RCC 7860 (cell line): ENCODE measurements at regions not wholly inside any gene's neighbourhood (a gene's known extent, or its start where the extent isn't known, plus 50 kb on each side); places are given as distances from the start of the nearest gene placed in this dataset.
"Not testable (repeated sequence)": the region's sequence is repeated elsewhere in the genome, so short reads cannot be mapped to it uniquely, and the experiment has no call there.

Experiments
- DNase-seq: peaks from one replicate; pipeline ENCODE4 v3.0.0-alpha.2; 2015; ENCODE audit warnings: low spot score
- FAIRE-seq: peaks from 2 replicates; lab custom pipeline; 2012; peaks lifted over from hg19 to GRCh38; lab: Jason Lieb, UNC

DNA sequence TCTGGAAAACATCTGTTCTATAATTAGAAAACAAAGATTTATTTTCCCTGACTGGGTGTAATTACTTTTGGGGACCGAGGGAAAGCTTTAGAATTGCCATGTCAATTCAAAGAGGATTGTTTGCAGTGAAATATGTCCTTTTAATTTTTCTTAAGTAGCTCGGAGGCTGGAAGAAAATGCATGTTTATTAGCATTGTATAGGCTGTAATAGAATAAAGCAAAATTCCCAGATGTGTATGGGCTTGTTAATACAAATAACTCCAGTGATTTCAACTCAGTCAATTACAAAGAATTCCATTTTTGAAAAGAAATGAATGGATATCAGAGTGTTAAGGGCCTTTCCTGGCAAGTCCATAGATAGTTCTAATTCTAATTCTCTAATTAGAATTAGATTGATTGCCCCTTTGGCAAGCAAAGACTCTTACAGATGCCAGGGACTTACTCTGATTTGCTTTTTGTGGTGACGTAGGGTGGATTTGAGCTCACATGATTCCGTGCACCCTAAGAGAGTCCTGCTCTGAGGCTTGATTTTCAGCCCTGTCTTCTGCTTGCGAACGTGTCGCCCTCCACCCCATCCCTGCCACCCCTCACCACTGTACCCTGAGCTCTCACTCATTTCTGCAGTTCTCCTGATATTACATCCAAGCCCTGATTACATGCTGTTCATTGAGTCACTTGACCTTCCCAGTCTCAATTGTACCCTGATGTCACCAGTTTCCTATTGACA is 70.0 kb upstream of the FAM20A start:
- DNase-seq = no peak
- FAIRE-seq = no peak

DNA sequence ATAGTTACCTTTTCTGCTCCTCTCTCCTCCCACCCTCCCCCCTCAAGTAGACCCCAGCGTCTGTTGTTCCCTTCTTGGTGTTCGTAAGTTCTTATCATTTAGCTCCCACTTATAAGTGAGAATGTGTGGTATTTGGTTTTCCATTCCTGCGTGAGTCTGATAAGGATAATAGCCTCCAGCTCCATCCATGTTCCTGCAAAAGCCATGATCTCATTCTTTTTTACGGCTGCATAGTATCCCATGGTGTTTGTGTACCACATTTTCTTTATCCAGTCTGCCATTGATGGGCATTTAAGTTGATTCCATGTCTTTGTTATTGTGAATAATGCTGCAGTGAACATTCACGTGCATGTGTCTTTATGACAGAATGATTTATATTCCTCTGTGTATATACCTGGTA is 65.3 kb upstream of the FAM20A start:
- FAIRE-seq, DNase-seq: not testable (repeated sequence)

DNA sequence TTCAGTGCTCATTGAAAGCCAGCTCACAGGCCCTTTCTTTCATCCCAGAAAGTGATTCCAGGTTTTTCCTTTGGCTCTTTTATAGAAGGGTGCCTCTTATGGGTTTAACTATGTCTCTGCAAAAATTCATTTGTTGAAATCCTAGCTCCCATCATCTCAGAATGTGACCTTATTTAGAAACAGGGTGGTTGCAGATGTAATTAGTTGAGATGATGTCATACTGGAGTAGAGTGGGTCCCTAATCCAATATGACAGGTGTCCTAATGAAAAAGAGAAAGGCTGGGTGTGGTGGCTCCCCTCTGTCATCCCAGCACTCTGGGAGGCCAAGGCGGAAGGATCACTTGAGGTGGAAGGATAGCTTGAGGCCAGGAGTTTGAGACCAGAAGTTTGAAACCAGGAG is 64.2 kb upstream of the FAM20A start:
- FAIRE-seq = no peak
- DNase-seq = no peak

DNA sequence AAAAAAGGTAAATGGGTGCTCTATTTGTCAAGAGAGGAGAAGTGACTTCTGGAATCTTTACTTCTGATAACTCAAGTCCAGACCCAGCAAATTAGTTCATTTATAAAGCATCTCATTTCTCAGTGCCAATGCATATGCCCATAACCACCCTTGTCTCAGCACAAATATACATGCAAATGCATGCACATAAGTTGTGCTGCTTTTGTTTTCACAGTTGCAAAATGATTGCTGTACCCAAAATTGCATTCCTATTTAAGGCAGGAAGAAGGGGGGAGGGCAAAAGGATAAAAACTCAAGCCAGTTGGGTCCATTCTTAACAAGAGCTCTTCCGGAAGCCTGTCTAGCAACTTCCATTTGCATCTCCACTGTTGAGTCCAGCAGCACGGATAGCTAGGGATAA is 61.3 kb upstream of the FAM20A start:
- FAIRE-seq = no peak

DNA sequence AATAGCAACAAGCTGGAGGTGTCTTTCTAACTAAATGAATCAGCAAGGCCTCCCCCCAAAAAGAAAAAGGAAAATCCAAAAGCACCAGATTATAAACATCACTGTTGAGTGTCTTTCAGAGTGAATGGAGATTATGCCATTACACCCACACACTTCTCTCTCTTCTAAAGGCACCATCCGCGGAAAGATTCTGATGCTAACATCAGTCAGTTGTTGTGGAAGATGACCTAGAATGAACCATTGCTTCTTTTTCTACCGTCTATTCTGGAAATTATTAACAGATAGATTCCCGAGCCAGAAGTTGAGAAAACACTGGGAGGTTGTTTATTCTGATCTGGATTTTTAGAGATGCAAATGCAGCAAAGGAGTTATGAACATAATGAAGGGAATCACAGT is 60.9 kb upstream of the FAM20A start:
- DNase-seq = no peak
- no peak for FAIRE-seq

More for the DNA sequence above, 61.3 kb upstream of the FAM20A start:
- no peak for DNase-seq

DNA sequence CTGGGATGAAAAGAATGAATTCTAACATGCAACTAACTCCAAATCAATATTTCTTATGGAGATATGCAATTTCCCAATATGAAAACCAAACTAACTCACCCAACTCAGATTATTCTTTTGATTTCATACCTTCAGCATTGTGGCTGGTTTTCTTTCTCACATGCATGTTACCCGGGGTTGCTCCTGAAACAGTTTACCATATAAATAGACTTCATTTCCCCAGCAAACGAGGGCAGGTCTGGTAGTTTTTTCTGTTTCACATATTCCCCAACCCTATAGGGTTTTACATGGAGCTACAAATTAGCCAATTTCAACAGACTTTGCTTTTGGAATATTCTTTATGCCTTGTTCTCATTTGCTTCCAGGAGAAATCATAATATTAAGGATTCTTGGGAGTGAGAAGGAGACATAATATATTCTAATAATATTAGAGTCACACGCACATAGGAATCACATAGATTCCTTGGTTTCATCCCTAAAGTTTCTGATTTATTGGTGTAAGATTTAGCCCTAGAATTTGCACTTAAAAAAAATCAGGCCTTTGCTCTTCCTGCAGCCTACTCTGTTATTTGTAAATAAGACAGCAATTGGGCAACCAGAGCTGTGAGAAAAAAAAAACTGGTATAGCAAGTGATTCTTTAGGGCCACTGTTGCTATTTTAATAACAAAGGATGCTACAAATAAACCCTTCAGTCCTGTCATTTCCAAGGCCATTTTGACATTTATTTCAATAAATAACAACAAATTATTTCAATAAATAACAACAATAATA is 60.3 kb upstream of the FAM20A start:
- FAIRE-seq = no peak
- DNase-seq = no peak

DNA sequence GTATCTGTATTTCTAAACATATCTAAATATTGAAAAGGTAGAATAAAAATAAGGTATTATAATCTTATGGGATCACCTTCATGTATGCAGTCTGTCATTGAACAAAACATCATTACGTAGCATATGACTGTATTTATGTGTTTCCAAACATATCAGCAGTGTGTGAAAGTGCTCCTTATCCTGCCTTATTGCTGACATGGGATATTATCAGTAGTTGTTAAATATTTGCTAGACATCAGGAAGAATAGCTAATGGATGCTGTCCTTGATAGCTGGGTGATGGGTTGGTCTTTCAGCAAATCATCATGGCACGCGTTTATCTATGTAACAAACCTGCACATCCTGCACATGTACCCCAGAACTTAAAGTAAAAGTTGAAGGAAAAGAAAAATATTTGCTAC is 59.1 kb upstream of the FAM20A start:
- DNase-seq = no peak
- no peak for FAIRE-seq

DNA sequence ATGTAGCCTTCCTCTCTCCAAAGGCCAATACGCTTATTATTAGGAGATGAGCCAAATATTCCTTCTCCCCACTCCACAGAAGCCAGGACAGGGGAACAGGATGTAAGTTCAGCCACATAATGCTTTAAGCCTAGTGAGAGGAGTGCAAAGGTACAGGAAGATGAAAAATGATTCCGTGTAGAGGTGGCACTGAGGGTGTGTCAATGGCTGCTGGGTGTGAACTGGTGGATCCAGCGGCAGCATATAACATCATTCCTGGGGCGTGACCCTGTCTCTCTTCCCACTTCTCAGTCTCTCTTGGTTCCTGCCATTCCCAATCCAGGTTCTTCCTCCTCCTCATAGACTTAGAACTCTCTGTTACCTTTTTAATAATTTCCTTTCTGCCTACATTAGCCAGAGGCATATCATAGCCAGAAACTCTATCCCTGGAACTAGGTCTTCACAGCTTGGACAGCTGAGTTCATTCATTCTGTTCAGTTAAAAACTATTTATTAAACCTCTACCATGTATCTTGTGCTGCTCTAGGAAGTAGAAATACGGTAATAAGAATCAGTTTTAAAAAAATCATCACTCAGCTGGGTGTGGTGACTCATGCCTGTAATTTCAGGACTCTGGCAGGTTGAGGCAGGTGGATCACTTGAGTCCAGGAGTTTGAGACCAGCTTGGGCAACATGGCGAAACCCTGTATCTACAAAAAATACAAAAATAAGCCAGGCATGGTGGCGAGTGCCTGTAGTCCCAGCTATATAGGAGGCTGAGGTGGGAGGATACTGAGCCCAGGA is 58.0 kb upstream of the FAM20A start:
- no peak for FAIRE-seq

DNA sequence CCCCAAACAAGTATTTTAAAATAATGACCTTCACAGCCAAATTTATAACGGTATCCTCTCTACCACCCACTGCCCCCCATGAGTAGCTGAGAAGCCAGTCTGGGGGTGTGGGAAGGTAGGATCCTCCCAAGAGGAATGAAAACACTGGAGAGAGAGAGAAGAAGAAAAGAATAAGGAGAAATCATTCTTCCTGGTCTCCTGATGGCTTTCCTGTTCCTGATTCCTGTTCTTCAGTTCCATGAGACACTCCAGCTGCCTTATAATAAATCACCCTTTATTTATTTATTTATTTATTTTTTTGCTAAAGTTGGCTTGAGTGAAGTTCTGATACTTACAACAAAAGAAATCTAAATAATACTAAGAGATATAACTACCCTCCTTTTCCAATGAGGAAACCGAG is 56.4 kb upstream of the FAM20A start:
- no peak for DNase-seq
- FAIRE-seq = no peak

More for the DNA sequence above, 58.0 kb upstream of the FAM20A start:
- DNase-seq = no peak

DNA sequence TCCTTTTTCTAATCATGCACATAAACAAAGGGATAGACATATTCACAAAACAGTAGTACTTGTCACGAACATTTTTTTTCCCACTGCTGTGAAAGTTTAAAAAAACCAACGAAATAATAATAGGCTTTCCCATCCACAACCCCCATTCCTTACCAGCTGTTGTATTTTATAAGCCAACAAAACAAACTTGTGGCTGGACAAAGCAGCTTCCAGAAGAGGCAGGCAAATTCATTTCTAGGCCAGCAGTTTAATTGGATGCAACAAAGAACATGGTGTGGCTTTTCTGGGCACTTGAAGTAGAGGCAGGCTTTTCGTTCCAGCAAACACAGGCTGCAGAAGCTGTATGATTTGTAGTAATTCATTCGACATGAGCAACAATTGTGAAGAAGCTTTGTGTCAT is 56.0 kb upstream of the FAM20A start:
- no peak for FAIRE-seq
- DNase-seq = no peak

DNA sequence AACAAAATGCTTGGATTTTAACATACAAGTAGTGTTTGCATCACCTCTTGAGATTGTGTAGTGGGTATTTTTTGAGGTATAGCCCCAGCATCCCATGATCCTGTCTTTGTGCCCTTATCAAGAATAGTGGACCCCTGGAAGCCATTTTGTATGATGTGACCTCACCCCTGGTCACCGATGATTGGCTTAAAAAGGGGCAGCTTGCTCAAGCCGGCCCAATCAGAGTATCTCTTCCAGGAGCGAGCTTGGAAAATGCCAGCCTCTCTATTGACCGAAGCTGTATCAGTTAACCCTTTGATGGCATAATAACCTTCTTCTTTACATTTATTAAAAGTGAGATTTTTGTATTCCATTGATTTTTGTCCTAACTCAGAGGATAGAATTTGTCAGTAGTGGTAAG is 55.5 kb upstream of the FAM20A start:
- DNase-seq (no peak), FAIRE-seq (no peak)
